Astrocyte of the hippocampus (primary cell): ENCODE measurements at regions not wholly inside any gene's neighbourhood (a gene's known extent, or its start where the extent isn't known, plus 50 kb on each side); places are given as distances from the start of the nearest gene placed in this dataset.

Experiments used
- DNase-seq: peaks from one replicate; pipeline ENCODE4 v3.0.0; 2011; ENCODE audit warnings: low read depth, low spot score

- DNase-seq: no peak
These were observed 80.4 kb upstream of the CLEC14A start for GRCh38 chr14:38336298-38336697.

GRCh38 chr14:38330275-38330674 lies 74.4 kb upstream of the CLEC14A start:
- no peak for DNase-seq

GRCh38 chr14:38329246-38329645 lies 73.4 kb upstream of the CLEC14A start:
- no peak for DNase-seq

GRCh38 chr14:38316922-38317321 lies 61.0 kb upstream of the CLEC14A start:
- no peak for DNase-seq

- DNase-seq: no peak
These were observed 55.8 kb upstream of the CLEC14A start for GRCh38 chr14:38311655-38312054.

- DNase-seq: no peak
These were observed 54.6 kb upstream of the CLEC14A start for GRCh38 chr14:38310420-38310995.

- no peak for DNase-seq
These were observed 53.8 kb upstream of the CLEC14A start for GRCh38 chr14:38309522-38310277.
